Liver (tissue), 8 donors: ENCODE measurements at regions not wholly inside any gene's neighbourhood (a gene's known extent, or its start where the extent isn't known, plus 50 kb on each side); places are given as distances from the start of the nearest gene placed in this dataset.

Experiments used
- DNase-seq: peaks from one replicate; pipeline ENCODE4 v3.0.0-alpha.2; 2017; ENCODE audit warnings: low spot score
- H3K27ac ChIP-seq, 2 donors: one replicate each; pipeline ENCODE4 v1.7.0; 2013; ENCODE audit warnings: inconsistent platforms in 2 of 2, low read length in 2 of 2, control low read depth in 1 of 2, low read depth in 1 of 2, mild to moderate bottlenecking in 1 of 2
- H3K27me3 ChIP-seq, 4 donors: one replicate each; pipeline versions ENCODE4 v1.6.1 to v1.7.0; 2013; ENCODE audit warnings: low read length in 3 of 4, inconsistent platforms in 1 of 4, mild to moderate bottlenecking in 1 of 4, moderate library complexity in 1 of 4; ENCODE audit not compliant: control insufficient read depth in 4 of 4, insufficient read depth in 4 of 4
- H3K36me3 ChIP-seq, 4 donors: one replicate each; pipeline versions ENCODE4 v1.6.1 to v1.7.0; 2013; ENCODE audit warnings: low read length in 3 of 4, mild to moderate bottlenecking in 3 of 4, low read depth in 1 of 4, moderate library complexity in 1 of 4; ENCODE audit not compliant: control insufficient read depth in 4 of 4, insufficient read depth in 3 of 4
- H3K4me1 ChIP-seq, 4 donors: one replicate each; pipeline versions ENCODE4 v1.6.1 to v1.7.0; 2013; ENCODE audit warnings: low read length in 3 of 4, mild to moderate bottlenecking in 3 of 4, moderate library complexity in 1 of 4; ENCODE audit not compliant: control insufficient read depth in 4 of 4, insufficient read depth in 4 of 4
- H3K4me3 ChIP-seq, 3 donors: one replicate each; pipeline versions ENCODE4 v1.6.1 to v1.7.0; 2013; ENCODE audit warnings: low read length in 3 of 3, control low read depth in 1 of 3, low read depth in 1 of 3, mild to moderate bottlenecking in 1 of 3
- H3K9ac ChIP-seq, 2 donors: one replicate each; pipeline ENCODE4 v1.7.0; 2013; ENCODE audit warnings: low read length in 2 of 2, mild to moderate bottlenecking in 2 of 2, moderate library complexity in 2 of 2, control low read depth in 1 of 2, low read depth in 1 of 2
- H3K9me3 ChIP-seq, 4 donors: one replicate each; pipeline versions ENCODE4 v1.6.1 to v1.7.0; 2013; ENCODE audit warnings: low read length in 3 of 4; ENCODE audit not compliant: control insufficient read depth in 4 of 4
- EGR1 ChIP-seq, 2 donors: IDR thresholded peaks; 2 replicates each; pipeline ENCODE4 v1.6.1; 2016 to 2018; ENCODE audit warnings: antibody characterized with exemption in 2 of 2, low read depth in 2 of 2
- FOXA1 ChIP-seq: IDR thresholded peaks from 2 replicates; pipeline ENCODE4 v1.6.1; 2016; ENCODE audit warnings: antibody characterized with exemption
- FOXA2 ChIP-seq: IDR thresholded peaks from 2 replicates; pipeline ENCODE4 v1.6.1; 2016; ENCODE audit warnings: antibody characterized with exemption
- GABPA ChIP-seq, 2 donors: IDR thresholded peaks in 1 of 2; conservative IDR thresholded peaks in 1 of 2; 2 replicates each; pipeline ENCODE4 v1.6.1; 2016; ENCODE audit warnings: antibody characterized with exemption in 2 of 2, mild to moderate bottlenecking in 1 of 2, moderate library complexity in 1 of 2
- HNF4A ChIP-seq, 2 donors: conservative IDR thresholded peaks; 2 replicates each; pipeline ENCODE4 v1.6.1; 2016; ENCODE audit warnings: antibody characterized with exemption in 2 of 2, mild to moderate bottlenecking in 2 of 2
- HNF4G ChIP-seq: IDR thresholded peaks from 2 replicates; pipeline ENCODE4 v1.6.1; 2016; ENCODE audit warnings: antibody characterized with exemption
- JUND ChIP-seq, 2 donors: IDR thresholded peaks; 2 replicates each; pipeline ENCODE4 v1.6.1; 2016; ENCODE audit warnings: antibody characterized with exemption in 2 of 2
- NR2F2 ChIP-seq: IDR thresholded peaks from 2 replicates; pipeline ENCODE4 v1.6.1; 2016; ENCODE audit warnings: antibody characterized with exemption
- RXRA ChIP-seq, 2 donors: IDR thresholded peaks; 2 replicates each; pipeline ENCODE4 v1.6.1; 2017 to 2018; ENCODE audit warnings: antibody characterized with exemption in 2 of 2, mild to moderate bottlenecking in 1 of 2
- SP1 ChIP-seq: IDR thresholded peaks from 2 replicates; pipeline ENCODE4 v1.6.1; 2018; ENCODE audit warnings: antibody characterized with exemption, mild to moderate bottlenecking
- TAF1 ChIP-seq: conservative IDR thresholded peaks from 2 replicates; pipeline ENCODE4 v1.6.1; 2016; ENCODE audit warnings: antibody characterized with exemption, mild to moderate bottlenecking
- YY1 ChIP-seq: IDR thresholded peaks from 2 replicates; pipeline ENCODE4 v1.6.1; 2016; ENCODE audit warnings: antibody characterized with exemption, mild to moderate bottlenecking
- WGBS: extraction: QIAGEN DNeasy Blood & Tissue Kit; methylation state at CpG from one replicate; pipeline ENCODE4 v1.1.7; 2013; 5-methylcytosine and 5-hydroxymethylcytosine counted together
- TF ChIP-seq, protein P1 (sequence below): IDR thresholded peaks from 2 replicates; pipeline ENCODE4 v1.6.1; 2016; ENCODE audit warnings: antibody characterized with exemption, mild to moderate bottlenecking
- TF ChIP-seq, protein P2 (sequence below): IDR thresholded peaks from 2 replicates; pipeline ENCODE4 v1.6.1; 2016; ENCODE audit warnings: antibody characterized with exemption
- TF ChIP-seq, protein P3 (sequence below): IDR thresholded peaks from 2 replicates; pipeline ENCODE4 v1.6.1; 2016; ENCODE audit warnings: antibody characterized with exemption
- TF ChIP-seq, protein P4 (sequence below): fragments of 150-350 bp; IDR thresholded peaks from 2 replicates; pipeline ENCODE4 v1.5.1; 2017; ENCODE audit warnings: improper control_type of control experiment, low read depth, low read length; ENCODE audit not compliant: missing input control
- TF ChIP-seq, protein P5 (sequence below): IDR thresholded peaks from 2 replicates; pipeline ENCODE4 v1.6.1; 2016; ENCODE audit warnings: antibody characterized with exemption
- donor health status: healthy.
- donor health status: healthy.
- donor health status: healthy.
- donor health status: healthy.
- donor health status: healthy.

DNA sequence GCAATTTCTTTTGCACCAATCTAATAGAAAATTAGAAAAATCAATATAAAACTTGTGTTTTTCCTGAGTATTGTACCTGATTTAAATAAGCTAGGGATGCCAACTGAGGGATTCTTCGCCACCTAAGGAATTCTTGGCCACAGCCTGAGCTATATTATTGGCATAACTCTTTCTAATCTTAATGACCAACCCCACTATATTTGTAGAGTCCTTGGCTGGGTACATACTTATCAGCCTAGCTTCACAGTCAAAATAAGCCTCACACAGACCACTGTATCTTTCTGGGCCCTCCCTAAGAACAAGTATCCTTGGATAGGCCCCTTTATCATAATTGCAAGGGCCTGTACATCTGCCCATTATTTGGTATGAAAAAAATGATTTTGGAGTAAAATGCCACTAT, 247.1 kb downstream of the DUSP6 start:
- Histone ChIP-seq H3K27ac (no peak overlapping the region), H3K4me3 (no peak overlapping the region), H3K4me1 (peaks cover 0 to 2% (median 0%) of the 10 kb centered on the region in 4 donors), H3K36me3 (no peaks in the 10 kb centered on the region), H3K9me3 (no peaks in the 10 kb centered on the region), H3K27me3 (no peaks in the 10 kb centered on the region), H3K9ac (no peak overlapping the region)
- WGBS: 98% methylated on average over 1 of the region's 1 CpG
- no peak for TF ChIP-seq FOXA1
- TF ChIP-seq FOXA2: no peak
- TF ChIP-seq YY1: no peak
- TF ChIP-seq, protein P1, sequence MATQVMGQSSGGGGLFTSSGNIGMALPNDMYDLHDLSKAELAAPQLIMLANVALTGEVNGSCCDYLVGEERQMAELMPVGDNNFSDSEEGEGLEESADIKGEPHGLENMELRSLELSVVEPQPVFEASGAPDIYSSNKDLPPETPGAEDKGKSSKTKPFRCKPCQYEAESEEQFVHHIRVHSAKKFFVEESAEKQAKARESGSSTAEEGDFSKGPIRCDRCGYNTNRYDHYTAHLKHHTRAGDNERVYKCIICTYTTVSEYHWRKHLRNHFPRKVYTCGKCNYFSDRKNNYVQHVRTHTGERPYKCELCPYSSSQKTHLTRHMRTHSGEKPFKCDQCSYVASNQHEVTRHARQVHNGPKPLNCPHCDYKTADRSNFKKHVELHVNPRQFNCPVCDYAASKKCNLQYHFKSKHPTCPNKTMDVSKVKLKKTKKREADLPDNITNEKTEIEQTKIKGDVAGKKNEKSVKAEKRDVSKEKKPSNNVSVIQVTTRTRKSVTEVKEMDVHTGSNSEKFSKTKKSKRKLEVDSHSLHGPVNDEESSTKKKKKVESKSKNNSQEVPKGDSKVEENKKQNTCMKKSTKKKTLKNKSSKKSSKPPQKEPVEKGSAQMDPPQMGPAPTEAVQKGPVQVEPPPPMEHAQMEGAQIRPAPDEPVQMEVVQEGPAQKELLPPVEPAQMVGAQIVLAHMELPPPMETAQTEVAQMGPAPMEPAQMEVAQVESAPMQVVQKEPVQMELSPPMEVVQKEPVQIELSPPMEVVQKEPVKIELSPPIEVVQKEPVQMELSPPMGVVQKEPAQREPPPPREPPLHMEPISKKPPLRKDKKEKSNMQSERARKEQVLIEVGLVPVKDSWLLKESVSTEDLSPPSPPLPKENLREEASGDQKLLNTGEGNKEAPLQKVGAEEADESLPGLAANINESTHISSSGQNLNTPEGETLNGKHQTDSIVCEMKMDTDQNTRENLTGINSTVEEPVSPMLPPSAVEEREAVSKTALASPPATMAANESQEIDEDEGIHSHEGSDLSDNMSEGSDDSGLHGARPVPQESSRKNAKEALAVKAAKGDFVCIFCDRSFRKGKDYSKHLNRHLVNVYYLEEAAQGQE: no peak
- no peak for TF ChIP-seq SP1
- TF ChIP-seq, protein P2, sequence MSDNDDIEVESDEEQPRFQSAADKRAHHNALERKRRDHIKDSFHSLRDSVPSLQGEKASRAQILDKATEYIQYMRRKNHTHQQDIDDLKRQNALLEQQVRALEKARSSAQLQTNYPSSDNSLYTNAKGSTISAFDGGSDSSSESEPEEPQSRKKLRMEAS: no peak
- TF ChIP-seq, protein P3, sequence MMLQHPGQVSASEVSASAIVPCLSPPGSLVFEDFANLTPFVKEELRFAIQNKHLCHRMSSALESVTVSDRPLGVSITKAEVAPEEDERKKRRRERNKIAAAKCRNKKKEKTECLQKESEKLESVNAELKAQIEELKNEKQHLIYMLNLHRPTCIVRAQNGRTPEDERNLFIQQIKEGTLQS: no peak
- no peak for TF ChIP-seq JUND (IDR thresholded peaks at IDR 0.05)
- TF ChIP-seq TAF1: no peak
- TF ChIP-seq, protein P4, sequence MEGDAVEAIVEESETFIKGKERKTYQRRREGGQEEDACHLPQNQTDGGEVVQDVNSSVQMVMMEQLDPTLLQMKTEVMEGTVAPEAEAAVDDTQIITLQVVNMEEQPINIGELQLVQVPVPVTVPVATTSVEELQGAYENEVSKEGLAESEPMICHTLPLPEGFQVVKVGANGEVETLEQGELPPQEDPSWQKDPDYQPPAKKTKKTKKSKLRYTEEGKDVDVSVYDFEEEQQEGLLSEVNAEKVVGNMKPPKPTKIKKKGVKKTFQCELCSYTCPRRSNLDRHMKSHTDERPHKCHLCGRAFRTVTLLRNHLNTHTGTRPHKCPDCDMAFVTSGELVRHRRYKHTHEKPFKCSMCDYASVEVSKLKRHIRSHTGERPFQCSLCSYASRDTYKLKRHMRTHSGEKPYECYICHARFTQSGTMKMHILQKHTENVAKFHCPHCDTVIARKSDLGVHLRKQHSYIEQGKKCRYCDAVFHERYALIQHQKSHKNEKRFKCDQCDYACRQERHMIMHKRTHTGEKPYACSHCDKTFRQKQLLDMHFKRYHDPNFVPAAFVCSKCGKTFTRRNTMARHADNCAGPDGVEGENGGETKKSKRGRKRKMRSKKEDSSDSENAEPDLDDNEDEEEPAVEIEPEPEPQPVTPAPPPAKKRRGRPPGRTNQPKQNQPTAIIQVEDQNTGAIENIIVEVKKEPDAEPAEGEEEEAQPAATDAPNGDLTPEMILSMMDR: no peak
- TF ChIP-seq, protein P5, sequence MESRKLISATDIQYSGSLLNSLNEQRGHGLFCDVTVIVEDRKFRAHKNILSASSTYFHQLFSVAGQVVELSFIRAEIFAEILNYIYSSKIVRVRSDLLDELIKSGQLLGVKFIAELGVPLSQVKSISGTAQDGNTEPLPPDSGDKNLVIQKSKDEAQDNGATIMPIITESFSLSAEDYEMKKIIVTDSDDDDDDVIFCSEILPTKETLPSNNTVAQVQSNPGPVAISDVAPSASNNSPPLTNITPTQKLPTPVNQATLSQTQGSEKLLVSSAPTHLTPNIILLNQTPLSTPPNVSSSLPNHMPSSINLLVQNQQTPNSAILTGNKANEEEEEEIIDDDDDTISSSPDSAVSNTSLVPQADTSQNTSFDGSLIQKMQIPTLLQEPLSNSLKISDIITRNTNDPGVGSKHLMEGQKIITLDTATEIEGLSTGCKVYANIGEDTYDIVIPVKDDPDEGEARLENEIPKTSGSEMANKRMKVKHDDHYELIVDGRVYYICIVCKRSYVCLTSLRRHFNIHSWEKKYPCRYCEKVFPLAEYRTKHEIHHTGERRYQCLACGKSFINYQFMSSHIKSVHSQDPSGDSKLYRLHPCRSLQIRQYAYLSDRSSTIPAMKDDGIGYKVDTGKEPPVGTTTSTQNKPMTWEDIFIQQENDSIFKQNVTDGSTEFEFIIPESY: no peak
- no peak for DNase-seq

DNA sequence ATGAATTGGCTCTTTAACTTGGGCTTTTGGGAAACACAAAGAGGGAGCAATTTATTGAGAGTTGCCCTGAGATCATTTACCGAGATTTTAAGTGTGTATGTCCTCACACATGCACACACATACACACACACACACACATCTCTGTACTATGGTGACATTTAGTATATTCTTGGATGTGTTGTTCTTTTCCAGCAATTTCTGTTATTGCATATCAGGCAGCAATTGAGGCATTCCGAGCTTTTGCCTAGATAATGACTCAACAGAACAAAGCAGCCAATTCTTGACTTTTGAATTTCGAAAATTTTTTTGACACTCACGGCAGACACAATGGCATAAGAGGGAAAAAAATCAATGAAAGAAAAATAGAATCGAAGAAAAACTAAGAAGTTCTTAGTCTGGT, 248.5 kb downstream of the DUSP6 start:
- H3K27ac ChIP-seq: no peak overlapping the region
- no peaks in the 10 kb centered on the region for H3K27me3 ChIP-seq
- DNase-seq: no peak
- peaks cover 0 to 2% (median 0%) of the 10 kb centered on the region in 4 donors for H3K4me1 ChIP-seq
- H3K9me3 ChIP-seq: no peaks in the 10 kb centered on the region
- WGBS: 73% methylated on average over 5 of the region's 5 CpGs
- H3K36me3 ChIP-seq: no peaks in the 10 kb centered on the region
- H3K4me3 ChIP-seq: no peak overlapping the region
- H3K9ac ChIP-seq: no peak overlapping the region
- TF ChIP-seq FOXA1: no peak
- TF ChIP-seq GABPA (IDR thresholded peaks at IDR 0.05 in 1 of 2, conservative IDR thresholded peaks at IDR 0.05 in 1 of 2): no peak
- TF ChIP-seq EGR1 (IDR thresholded peaks at IDR 0.05; ENCODE audit: low read depth in 2 of 2): no peak
- no peak for TF ChIP-seq RXRA (IDR thresholded peaks at IDR 0.05)
- no peak for TF ChIP-seq YY1
- TF ChIP-seq, protein P1: no peak
- no peak for TF ChIP-seq FOXA2
- TF ChIP-seq, protein P3: no peak
- TF ChIP-seq HNF4A (conservative IDR thresholded peaks at IDR 0.05): no peak
- TF ChIP-seq NR2F2: no peak
- TF ChIP-seq, protein P4: no peak
- no peak for TF ChIP-seq TAF1
- no peak for TF ChIP-seq HNF4G
- TF ChIP-seq, protein P2: no peak
